ENCODE measurements at regions not wholly inside any gene's neighbourhood (a gene's known extent, or its start where the extent isn't known, plus 50 kb on each side); places are given as distances from the start of the nearest gene placed in this dataset.

GRCh38 chr15:77773903-77774302 is 141.2 kb upstream of the LINGO1 start:
- no peaks in the 10 kb centered on the region for H3K4me1 ChIP-seq
- no peak overlapping the region for H3K27ac ChIP-seq (replicated peaks in 1 of 4)
- intact Hi-C loops (cut with DNase I), result no loop called here
- no peak overlapping the region for H3K4me3 ChIP-seq
- H3K9me3 ChIP-seq, result peaks cover 0 to 5% (median 3%) of the 10 kb centered on the region in 4 donors
- no peak for DNase-seq (ENCODE audit: extremely low spot score)
- WGBS, result 85% methylated on average over 5 of the region's 5 CpGs
- TF ChIP-seq EP300 (IDR thresholded peaks at IDR 0.05) (no peak), POLR2AphosphoS5 (IDR thresholded peaks at IDR 0.05) (no peak)
- H3K36me3 ChIP-seq, result no peaks in the 10 kb centered on the region
- H3K27me3 ChIP-seq, result peaks cover 0 to 18% (median 0%) of the 10 kb centered on the region in 4 donors

DNA sequence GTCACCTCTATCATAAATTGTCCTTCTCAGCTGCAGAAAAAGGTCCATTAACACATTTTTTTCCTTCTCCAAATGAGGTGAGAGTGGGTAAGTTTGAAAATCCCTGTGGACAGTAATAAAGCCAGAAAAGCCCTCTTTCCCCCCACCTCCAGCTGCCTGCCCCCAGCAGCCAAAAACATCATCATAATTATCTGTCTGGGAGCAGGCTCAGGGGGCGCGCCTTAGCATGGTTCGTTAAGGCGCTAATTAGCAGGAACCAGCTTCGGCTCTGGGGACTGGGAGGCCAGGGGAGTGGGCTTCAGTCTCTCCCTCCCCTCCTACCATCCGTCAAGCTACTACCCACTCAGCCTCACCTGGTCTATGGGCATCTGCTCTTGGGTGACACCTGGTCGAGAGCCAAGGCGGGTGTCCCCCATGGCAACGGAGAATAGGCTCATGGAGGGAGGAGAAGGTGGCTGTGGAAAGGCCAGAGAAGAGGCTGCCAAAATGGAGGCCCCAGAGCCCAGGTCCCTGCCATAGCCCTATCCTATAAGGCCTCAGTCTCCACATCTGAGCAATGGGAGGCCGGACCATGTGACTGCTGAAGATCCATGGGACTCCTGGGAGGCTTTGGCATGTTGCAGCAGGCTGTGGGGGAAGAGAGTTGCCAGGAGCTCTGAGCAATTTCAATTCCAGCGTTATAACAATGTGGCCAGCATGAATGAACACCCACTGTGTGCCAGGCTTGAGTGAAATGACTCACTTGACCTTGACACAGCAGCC is 140.1 kb upstream of the LINGO1 start:
- Histone ChIP-seq H3K4me1 (no peaks in the 10 kb centered on the region), H3K36me3 (no peaks in the 10 kb centered on the region), H3K27ac (replicated peaks in 1 of 4) (no peak overlapping the region), H3K9me3 (peaks cover 0 to under 1% (median under 1%) of the 10 kb centered on the region in 4 donors), H3K4me3 (no peak overlapping the region), H3K27me3 (peaks cover 0 to 29% (median 0%) of the 10 kb centered on the region in 4 donors)
- intact Hi-C loops (cut with DNase I), result no loop called here
- TF ChIP-seq POLR2AphosphoS5 (IDR thresholded peaks at IDR 0.05) (no peak), POLR2A (IDR thresholded peaks at IDR 0.05; ENCODE audit: low read depth) (no peak), EP300 (IDR thresholded peaks at IDR 0.05) (no peak)
- TF ChIP-seq, protein P1, sequence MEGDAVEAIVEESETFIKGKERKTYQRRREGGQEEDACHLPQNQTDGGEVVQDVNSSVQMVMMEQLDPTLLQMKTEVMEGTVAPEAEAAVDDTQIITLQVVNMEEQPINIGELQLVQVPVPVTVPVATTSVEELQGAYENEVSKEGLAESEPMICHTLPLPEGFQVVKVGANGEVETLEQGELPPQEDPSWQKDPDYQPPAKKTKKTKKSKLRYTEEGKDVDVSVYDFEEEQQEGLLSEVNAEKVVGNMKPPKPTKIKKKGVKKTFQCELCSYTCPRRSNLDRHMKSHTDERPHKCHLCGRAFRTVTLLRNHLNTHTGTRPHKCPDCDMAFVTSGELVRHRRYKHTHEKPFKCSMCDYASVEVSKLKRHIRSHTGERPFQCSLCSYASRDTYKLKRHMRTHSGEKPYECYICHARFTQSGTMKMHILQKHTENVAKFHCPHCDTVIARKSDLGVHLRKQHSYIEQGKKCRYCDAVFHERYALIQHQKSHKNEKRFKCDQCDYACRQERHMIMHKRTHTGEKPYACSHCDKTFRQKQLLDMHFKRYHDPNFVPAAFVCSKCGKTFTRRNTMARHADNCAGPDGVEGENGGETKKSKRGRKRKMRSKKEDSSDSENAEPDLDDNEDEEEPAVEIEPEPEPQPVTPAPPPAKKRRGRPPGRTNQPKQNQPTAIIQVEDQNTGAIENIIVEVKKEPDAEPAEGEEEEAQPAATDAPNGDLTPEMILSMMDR (IDR thresholded peaks at IDR 0.05), result no peak
- WGBS, result 73% methylated on average over 7 of the region's 11 CpGs
- no peak for DNase-seq (ENCODE audit: extremely low spot score)

DNA sequence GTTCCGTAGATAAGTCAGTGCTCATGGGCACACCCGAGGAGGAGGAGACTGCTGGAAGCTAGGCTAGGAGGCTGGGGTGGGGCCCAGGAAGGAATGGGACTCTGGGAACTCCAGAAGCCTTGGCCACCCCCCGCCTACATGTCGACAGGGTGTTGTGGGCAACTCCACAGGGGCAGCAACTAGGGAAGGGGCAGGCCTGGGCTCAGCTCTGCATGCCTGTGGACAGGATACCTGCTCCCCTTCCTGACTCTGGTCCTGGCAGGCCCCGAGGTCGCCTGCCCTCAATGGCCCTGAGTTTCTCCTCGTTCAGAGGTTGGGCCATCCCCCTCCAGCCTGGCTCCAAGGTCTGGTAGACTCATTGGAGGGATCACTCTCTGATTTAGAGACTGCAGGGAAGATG is 138.9 kb upstream of the LINGO1 start:
- H3K4me1 ChIP-seq, result no peaks in the 10 kb centered on the region
- no peaks in the 10 kb centered on the region for H3K9me3 ChIP-seq
- intact Hi-C loops (cut with DNase I), result no loop called here
- no peak overlapping the region for H3K27ac ChIP-seq (replicated peaks in 1 of 4)
- 100% methylated on average over 1 of the region's 7 CpGs for WGBS
- H3K27me3 ChIP-seq, result peaks cover 0 to 33% (median 0%) of the 10 kb centered on the region in 4 donors
- TF ChIP-seq POLR2AphosphoS5 (IDR thresholded peaks at IDR 0.05), result no peak
- no peak for TF ChIP-seq POLR2A (IDR thresholded peaks at IDR 0.05; ENCODE audit: low read depth)
- TF ChIP-seq, protein P1 (IDR thresholded peaks at IDR 0.05), result no peak
- no peak for TF ChIP-seq EP300 (IDR thresholded peaks at IDR 0.05)
- no peaks in the 10 kb centered on the region for H3K36me3 ChIP-seq
- H3K4me3 ChIP-seq, result no peak overlapping the region
- no peak for DNase-seq (ENCODE audit: extremely low spot score)

DNA sequence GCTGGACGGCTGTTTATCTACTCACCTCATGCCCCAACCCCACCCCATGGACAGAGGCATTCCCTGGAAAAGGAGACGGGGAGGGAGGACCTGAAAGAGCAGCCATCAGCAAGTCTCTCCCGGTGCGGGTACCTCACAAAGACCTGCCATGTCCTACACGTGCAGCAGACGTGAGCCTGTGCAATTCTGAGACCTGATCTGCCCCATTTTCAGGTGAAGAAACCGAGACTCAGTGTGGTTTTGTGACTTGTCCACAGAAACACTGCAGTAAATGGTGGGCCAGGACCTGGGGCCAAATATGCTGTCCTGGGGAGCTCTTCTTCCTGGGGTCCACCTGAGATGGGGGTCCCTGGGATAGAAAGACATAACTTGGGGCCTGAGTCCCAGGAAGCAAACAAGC is 137.0 kb upstream of the LINGO1 start:
- no peak for DNase-seq (ENCODE audit: extremely low spot score)
- no peak for TF ChIP-seq POLR2AphosphoS5 (IDR thresholded peaks at IDR 0.05)
- TF ChIP-seq, protein P1 (IDR thresholded peaks at IDR 0.05), result no peak
- no peak for TF ChIP-seq EP300 (IDR thresholded peaks at IDR 0.05)
- TF ChIP-seq POLR2A (IDR thresholded peaks at IDR 0.05; ENCODE audit: low read depth), result no peak
- WGBS, result no CpG with 5 or more reads among the region's 7 CpGs
- Histone ChIP-seq H3K4me1 (no peaks in the 10 kb centered on the region), H3K27me3 (peaks cover 0 to 51% (median 0%) of the 10 kb centered on the region in 4 donors), H3K27ac (replicated peaks in 1 of 4) (no peak overlapping the region), H3K9me3 (no peaks in the 10 kb centered on the region), H3K4me3 (no peak overlapping the region), H3K36me3 (no peaks in the 10 kb centered on the region)
- intact Hi-C loops (cut with DNase I), result no loop called here

DNA sequence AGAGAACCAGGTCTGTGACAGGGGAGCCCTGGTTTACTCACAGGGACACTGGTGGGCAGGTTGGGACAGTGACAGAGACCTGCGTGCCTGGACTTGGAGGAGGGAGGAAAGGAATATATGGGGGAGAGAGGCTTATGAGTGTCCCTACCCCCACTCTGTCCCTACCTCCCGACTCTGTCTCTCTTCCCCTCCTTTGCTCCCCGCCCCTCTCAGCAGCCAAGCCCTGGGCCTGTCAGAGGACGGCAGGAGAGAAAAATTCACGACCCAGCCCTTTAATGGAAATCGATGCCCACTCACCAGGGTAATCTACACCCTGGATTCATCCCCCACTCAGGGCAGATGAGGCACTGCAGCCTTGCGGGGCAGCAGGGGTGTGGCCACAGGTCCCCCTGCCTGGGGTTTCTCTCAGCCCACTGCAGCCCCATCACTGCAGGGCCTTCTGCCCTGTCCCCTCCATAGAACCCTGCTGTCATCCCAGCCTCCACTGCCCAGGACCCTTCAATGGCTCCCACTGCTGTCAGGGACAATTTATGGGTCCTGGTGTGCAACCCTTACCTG is 135.9 kb upstream of the LINGO1 start:
- DNase-seq (ENCODE audit: extremely low spot score), result no peak
- WGBS, result 53% methylated on average over 7 of the region's 7 CpGs
- TF ChIP-seq, protein P1 (IDR thresholded peaks at IDR 0.05), result no peak
- TF ChIP-seq POLR2A (IDR thresholded peaks at IDR 0.05; ENCODE audit: low read depth) (no peak), EP300 (IDR thresholded peaks at IDR 0.05) (no peak), POLR2AphosphoS5 (IDR thresholded peaks at IDR 0.05) (no peak)

More for the DNA sequence above, 135.9 kb upstream of the LINGO1 start:
- Histone ChIP-seq H3K36me3 (no peaks in the 10 kb centered on the region), H3K4me1 (no peaks in the 10 kb centered on the region), H3K27me3 (peaks cover 0 to 56% (median 0%) of the 10 kb centered on the region in 4 donors), H3K4me3 (no peak overlapping the region), H3K27ac (replicated peaks in 1 of 4) (no peak overlapping the region), H3K9me3 (no peaks in the 10 kb centered on the region)
- intact Hi-C loops (cut with DNase I), result no loop called here
